HG03342 (cell line): ENCODE measurements at regions not wholly inside any gene's neighbourhood (a gene's known extent, or its start where the extent isn't known, plus 50 kb on each side); places are given as distances from the start of the nearest gene placed in this dataset.
"Not testable (repeated sequence)": the region's sequence is repeated elsewhere in the genome, so short reads cannot be mapped to it uniquely, and the experiment has no call there.

ENCODE experiments used
- ATAC-seq: cut with Tn5 transposase; IDR thresholded peaks from one replicate; pipeline ENCODE4 v1.9.1; 2021; ENCODE audit warnings: mild to moderate bottlenecking, moderate library complexity; ENCODE audit not compliant: unreplicated experiment

GRCh38 chr4:71204056-71204455 lies 134.8 kb upstream of the SLC4A4 start:
- ATAC-seq = no peak

GRCh38 chr4:71206763-71207162 lies 132.1 kb upstream of the SLC4A4 start:
- ATAC-seq = no peak

- ATAC-seq = no peak
Measured at GRCh38 chr4:71209161-71209560, 129.7 kb upstream of the SLC4A4 start.

GRCh38 chr4:71210823-71211222 lies 128.0 kb upstream of the SLC4A4 start:
- ATAC-seq = no peak

- ATAC-seq = no peak
Measured at GRCh38 chr4:71211748-71212147, 127.1 kb upstream of the SLC4A4 start.

GRCh38 chr4:71212216-71212615 lies 126.6 kb upstream of the SLC4A4 start:
- no peak for ATAC-seq

GRCh38 chr4:71214578-71214977 lies 124.2 kb upstream of the SLC4A4 start:
- no peak for ATAC-seq

GRCh38 chr4:71216316-71216959 lies 122.4 kb upstream of the SLC4A4 start:
- ATAC-seq = no peak

- ATAC-seq = no peak
Measured at GRCh38 chr4:71217688-71218087, 121.1 kb upstream of the SLC4A4 start.

GRCh38 chr4:71220848-71221247 lies 118.0 kb upstream of the SLC4A4 start:
- ATAC-seq = not testable (repeated sequence)

- ATAC-seq = no peak
Measured at GRCh38 chr4:71221510-71222466, 117.0 kb upstream of the SLC4A4 start.

GRCh38 chr4:71222661-71223060 lies 116.2 kb upstream of the SLC4A4 start:
- no peak for ATAC-seq

GRCh38 chr4:71229477-71230270 lies 109.1 kb upstream of the SLC4A4 start:
- no peak for ATAC-seq

GRCh38 chr4:71230271-71231128 lies 108.3 kb upstream of the SLC4A4 start:
- ATAC-seq = no peak

- ATAC-seq = no peak
Measured at GRCh38 chr4:71231129-71232055, 107.4 kb upstream of the SLC4A4 start.

GRCh38 chr4:71232056-71232430 lies 106.8 kb upstream of the SLC4A4 start:
- ATAC-seq = no peak

GRCh38 chr4:71232846-71233245 lies 106.0 kb upstream of the SLC4A4 start:
- ATAC-seq = no peak

- no peak for ATAC-seq
Measured at GRCh38 chr4:71235311-71236201, 103.3 kb upstream of the SLC4A4 start.
